ENCODE measurements at regions not wholly inside any gene's neighbourhood (a gene's known extent, or its start where the extent isn't known, plus 50 kb on each side); places are given as distances from the start of the nearest gene placed in this dataset.

GRCh38 chr20:23157734-23158133 lies 71.6 kb upstream of the CD93 start:
- no peak for TF ChIP-seq CTCF (conservative IDR thresholded peaks at IDR 0.05 in 1 of 2, IDR thresholded peaks at IDR 0.05 in 1 of 2; ENCODE audit: extremely low read depth in 1 of 2, insufficient read depth in 1 of 2, low read depth in 1 of 2, low read length in 2 of 2)
- TF ChIP-seq EZH2 (IDR thresholded peaks at IDR 0.05; ENCODE audit: borderline replicate concordance, low read length) = no peak

All from mammary epithelial cell (primary cell).